ENCODE measurements at regions not wholly inside any gene's neighbourhood (a gene's known extent, or its start where the extent isn't known, plus 50 kb on each side); places are given as distances from the start of the nearest gene placed in this dataset.

DNA sequence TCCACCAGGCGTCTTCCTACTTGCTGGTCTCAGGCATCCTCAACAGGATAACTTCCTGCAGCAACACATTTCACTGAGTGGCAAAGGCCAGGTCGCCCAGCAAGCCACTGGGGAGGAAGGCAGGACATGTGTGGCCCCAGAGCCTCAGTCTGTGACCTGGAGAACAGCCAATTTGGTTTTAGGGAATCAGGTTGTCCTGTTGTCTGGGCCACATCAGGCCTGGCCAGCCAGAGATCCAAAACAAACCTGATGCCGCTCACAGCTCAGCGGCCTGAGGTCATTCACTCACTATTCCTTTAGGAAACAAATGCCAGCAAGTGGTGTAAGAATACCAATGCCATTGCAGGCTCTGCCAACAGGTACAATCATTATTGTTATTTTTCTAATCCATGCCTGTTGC, 210.7 kb downstream of the VAPA start:
- TF ChIP-seq, protein P1, sequence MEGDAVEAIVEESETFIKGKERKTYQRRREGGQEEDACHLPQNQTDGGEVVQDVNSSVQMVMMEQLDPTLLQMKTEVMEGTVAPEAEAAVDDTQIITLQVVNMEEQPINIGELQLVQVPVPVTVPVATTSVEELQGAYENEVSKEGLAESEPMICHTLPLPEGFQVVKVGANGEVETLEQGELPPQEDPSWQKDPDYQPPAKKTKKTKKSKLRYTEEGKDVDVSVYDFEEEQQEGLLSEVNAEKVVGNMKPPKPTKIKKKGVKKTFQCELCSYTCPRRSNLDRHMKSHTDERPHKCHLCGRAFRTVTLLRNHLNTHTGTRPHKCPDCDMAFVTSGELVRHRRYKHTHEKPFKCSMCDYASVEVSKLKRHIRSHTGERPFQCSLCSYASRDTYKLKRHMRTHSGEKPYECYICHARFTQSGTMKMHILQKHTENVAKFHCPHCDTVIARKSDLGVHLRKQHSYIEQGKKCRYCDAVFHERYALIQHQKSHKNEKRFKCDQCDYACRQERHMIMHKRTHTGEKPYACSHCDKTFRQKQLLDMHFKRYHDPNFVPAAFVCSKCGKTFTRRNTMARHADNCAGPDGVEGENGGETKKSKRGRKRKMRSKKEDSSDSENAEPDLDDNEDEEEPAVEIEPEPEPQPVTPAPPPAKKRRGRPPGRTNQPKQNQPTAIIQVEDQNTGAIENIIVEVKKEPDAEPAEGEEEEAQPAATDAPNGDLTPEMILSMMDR (optimal IDR thresholded peaks at IDR 0.05 in 1 of 3, IDR thresholded peaks at IDR 0.05 in 1 of 3, conservative IDR thresholded peaks at IDR 0.05 in 1 of 3; ENCODE audit: extremely low read depth in 1 of 3, insufficient read depth in 2 of 3, low read length in 3 of 3), result no peak
- no peak for TF ChIP-seq EZH2 (IDR thresholded peaks at IDR 0.05; ENCODE audit: low read length)

Data from keratinocyte (primary cell).